ENCODE measurements at regions not wholly inside any gene's neighbourhood (a gene's known extent, or its start where the extent isn't known, plus 50 kb on each side); places are given as distances from the start of the nearest gene placed in this dataset.

DNA sequence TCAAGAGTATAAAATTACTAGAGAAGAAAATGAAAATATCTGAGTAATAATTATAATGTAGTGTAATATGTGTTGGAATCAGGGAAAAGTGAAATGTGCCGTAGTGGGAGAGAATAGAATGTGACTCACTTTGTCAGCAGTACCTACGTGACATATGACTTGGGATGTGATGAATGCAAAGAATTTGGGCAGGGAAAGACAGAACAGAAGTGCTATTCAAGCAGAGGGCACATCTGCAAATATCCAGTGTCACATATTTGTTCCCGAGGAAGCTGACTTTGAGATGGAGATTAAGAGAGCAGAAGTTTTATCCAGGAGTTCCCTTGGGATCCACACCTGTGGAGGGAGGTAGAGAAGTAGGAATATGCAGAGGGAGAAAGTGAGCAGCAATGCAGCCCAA, 69.3 kb upstream of the HS3ST1 start:
- TF ChIP-seq, protein P1, sequence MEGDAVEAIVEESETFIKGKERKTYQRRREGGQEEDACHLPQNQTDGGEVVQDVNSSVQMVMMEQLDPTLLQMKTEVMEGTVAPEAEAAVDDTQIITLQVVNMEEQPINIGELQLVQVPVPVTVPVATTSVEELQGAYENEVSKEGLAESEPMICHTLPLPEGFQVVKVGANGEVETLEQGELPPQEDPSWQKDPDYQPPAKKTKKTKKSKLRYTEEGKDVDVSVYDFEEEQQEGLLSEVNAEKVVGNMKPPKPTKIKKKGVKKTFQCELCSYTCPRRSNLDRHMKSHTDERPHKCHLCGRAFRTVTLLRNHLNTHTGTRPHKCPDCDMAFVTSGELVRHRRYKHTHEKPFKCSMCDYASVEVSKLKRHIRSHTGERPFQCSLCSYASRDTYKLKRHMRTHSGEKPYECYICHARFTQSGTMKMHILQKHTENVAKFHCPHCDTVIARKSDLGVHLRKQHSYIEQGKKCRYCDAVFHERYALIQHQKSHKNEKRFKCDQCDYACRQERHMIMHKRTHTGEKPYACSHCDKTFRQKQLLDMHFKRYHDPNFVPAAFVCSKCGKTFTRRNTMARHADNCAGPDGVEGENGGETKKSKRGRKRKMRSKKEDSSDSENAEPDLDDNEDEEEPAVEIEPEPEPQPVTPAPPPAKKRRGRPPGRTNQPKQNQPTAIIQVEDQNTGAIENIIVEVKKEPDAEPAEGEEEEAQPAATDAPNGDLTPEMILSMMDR (IDR thresholded peaks at IDR 0.05; ENCODE audit: borderline replicate concordance, insufficient read depth, low read depth, low read length), result no peak
- no peak overlapping the region for H3K4me3 ChIP-seq (ENCODE audit: low read depth, low read length)

DNA sequence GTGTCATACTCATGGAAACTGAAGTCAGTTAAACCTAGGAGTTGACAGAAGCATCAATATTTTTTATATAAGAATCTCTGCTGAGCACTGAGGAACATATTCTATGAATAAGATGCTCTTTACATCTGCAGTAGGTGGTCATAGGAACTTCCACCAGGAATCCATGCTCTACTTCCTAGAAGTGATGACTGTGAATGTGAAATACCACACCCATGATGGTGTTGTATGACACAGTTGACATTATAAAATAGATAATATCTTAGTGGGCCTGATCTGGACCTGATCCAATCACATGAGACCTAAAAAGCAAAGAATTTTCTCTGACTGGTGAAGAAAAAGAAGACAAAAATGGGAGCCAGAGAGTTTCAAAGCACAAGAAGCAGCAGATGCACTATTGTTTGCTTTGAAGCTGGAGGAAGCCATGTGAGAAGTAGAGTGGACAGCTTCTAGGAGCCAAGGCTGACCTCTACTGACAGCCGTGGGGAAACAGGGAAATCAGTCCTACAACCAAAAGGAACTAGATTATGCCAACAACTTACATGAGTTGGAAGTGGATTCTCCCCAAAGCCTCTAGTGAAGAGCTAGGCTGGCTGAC, 68.6 kb upstream of the HS3ST1 start:
- no peak overlapping the region for H3K4me3 ChIP-seq (ENCODE audit: low read depth, low read length)
- TF ChIP-seq, protein P1 (IDR thresholded peaks at IDR 0.05; ENCODE audit: borderline replicate concordance, insufficient read depth, low read depth, low read length), result no peak

DNA sequence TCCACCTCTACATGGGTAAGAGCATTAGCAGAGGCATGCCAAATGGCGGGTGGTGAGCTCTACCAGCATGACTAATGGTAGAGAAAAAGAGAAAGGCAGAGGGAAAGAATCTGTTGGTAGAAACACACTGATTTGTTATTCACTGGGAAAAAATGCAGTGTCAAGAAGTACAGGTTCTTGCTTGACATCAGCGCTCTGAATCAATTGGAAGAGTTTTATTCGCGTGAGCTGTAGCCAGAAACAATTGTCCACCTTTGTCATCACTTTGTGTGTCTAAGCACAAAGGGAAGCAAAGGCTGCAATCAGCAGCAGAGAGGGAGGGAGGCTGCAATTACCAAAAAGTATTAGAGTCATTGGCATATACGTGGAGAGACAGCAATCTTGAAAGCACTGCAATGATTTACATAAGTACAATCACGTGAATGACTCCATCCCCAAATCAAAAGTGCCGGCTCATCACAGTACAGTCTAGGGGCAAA, 67.7 kb upstream of the HS3ST1 start:
- no peak overlapping the region for H3K4me3 ChIP-seq (ENCODE audit: low read depth, low read length)
- TF ChIP-seq, protein P1 (IDR thresholded peaks at IDR 0.05; ENCODE audit: borderline replicate concordance, insufficient read depth, low read depth, low read length), result no peak

DNA sequence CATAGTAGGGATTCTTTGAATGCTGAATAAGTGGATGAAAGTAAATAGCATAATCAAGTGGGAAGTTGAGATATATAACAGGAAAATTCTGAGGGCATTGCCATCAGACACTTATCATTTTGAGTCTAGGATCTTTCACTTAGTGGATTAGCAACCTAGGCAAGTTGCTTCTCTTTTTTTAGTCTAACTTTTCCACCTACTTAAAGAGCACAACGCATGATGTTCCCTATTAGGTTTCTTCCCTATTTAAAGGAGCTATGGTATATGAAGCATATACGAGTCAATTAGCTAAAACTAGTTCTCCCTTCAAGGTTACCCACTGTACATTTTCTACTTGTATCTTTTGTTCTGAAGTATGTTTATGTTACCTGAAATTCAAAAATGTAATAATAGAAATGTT, 67.1 kb upstream of the HS3ST1 start:
- TF ChIP-seq, protein P1 (IDR thresholded peaks at IDR 0.05; ENCODE audit: borderline replicate concordance, insufficient read depth, low read depth, low read length), result no peak

DNA sequence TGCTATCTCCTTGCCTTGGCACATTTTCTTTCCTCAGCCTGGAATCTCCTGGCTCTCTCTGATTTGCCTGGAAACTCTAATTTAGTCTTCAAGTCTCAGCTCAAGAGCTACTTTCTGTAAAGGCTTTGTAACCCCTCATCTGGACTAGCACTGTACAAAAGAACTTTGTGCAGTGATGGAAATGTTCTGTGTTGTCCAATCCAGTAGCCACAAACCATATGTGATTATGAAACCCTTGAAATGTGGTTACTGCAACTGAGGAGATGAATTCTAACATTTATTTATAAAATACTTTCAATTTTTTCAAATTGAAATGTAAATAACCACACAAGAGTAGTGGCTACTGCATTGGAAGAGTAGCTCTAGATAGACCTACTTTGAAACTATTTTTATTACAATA, 66.6 kb upstream of the HS3ST1 start:
- TF ChIP-seq, protein P1 (IDR thresholded peaks at IDR 0.05; ENCODE audit: borderline replicate concordance, insufficient read depth, low read depth, low read length), result no peak
- H3K4me3 ChIP-seq (ENCODE audit: low read depth, low read length), result no peak overlapping the region

More for the DNA sequence above, 67.1 kb upstream of the HS3ST1 start:
- no peak overlapping the region for H3K4me3 ChIP-seq (ENCODE audit: low read depth, low read length)

- H3K4me3 ChIP-seq (ENCODE audit: low read depth, low read length), result no peak overlapping the region
- TF ChIP-seq, protein P1 (IDR thresholded peaks at IDR 0.05; ENCODE audit: borderline replicate concordance, insufficient read depth, low read depth, low read length), result no peak
Measured at GRCh38 chr4:11494232-11494631, 65.5 kb upstream of the HS3ST1 start.

DNA sequence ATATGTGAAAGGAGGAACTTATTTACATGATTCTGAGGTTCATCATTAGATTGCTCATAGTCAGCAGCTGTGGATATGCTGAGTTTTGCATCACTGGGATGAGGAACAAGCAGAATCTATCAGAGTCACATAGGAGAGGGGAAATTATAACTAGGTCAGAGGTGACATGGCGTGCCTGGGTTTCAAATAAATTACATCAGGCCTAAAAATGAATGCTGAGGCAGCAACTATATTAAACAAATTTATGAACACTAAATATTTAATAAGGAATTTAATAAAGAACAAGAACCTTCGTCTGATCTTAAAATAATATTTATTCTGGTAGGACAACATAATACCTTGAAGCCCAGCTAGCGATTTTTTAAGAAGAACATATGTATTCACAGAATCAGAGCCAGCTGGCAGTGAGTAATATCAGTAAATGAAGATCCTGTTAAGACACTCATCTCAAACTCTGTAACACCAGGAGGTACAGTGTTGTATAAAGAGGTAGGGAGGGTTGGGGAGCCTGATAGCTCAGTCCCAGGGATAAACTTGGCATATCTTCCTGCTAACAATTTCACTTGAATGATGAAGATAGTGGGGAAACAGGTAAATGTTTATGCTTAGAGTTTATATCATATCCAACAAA, 60.9 kb upstream of the HS3ST1 start:
- TF ChIP-seq, protein P1 (IDR thresholded peaks at IDR 0.05; ENCODE audit: borderline replicate concordance, insufficient read depth, low read depth, low read length), result no peak
- H3K4me3 ChIP-seq (ENCODE audit: low read depth, low read length), result no peak overlapping the region

All from GM12875 (cell line).